H1 (cell line): ENCODE measurements at regions not wholly inside any gene's neighbourhood (a gene's known extent, or its start where the extent isn't known, plus 50 kb on each side); places are given as distances from the start of the nearest gene placed in this dataset.

Experiments
- ATF2 ChIP-seq: IDR thresholded peaks from 2 replicates; pipeline ENCODE4 v1.6.1; 2012; ENCODE audit warnings: low read length, inconsistent platforms
- CHD2 ChIP-seq: IDR thresholded peaks from 2 replicates; pipeline ENCODE4 v1.6.1; 2012; ENCODE audit warnings: low read length, improper control_type of control experiment
- EGR1 ChIP-seq: IDR thresholded peaks from 2 replicates; pipeline ENCODE4 v1.6.1; 2011; ENCODE audit warnings: low read depth, low read length, borderline replicate concordance
- GABPA ChIP-seq: IDR thresholded peaks from 2 replicates; pipeline ENCODE4 v1.6.1; 2011; ENCODE audit warnings: mild to moderate bottlenecking, low read length, moderate library complexity, borderline replicate concordance; ENCODE audit not compliant: insufficient read depth
- JUND ChIP-seq: IDR thresholded peaks from 2 replicates; pipeline ENCODE4 v1.6.1; 2011; ENCODE audit warnings: mild to moderate bottlenecking, improper control_type of control experiment, low read length
- MAX ChIP-seq: IDR thresholded peaks from 2 replicates; pipeline ENCODE4 v1.6.1; 2012; ENCODE audit warnings: inconsistent platforms
- POLR2A ChIP-seq, 2 experiments: IDR thresholded peaks; 1 replicate in 1 of 2; 2 replicates in 1 of 2; pipeline ENCODE4 v1.6.1; 2011; ENCODE audit warnings: low read depth in 2 of 2, low read length in 2 of 2, mild to moderate bottlenecking in 2 of 2; ENCODE audit errors: control extremely low read depth in 1 of 2
- RXRA ChIP-seq: IDR thresholded peaks from 2 replicates; pipeline ENCODE4 v1.6.1; 2011; ENCODE audit warnings: low read depth, mild to moderate bottlenecking, low read length, moderate library complexity; ENCODE audit not compliant: insufficient read depth
- SIN3A ChIP-seq, 2 experiments: IDR thresholded peaks in 1 of 2; conservative IDR thresholded peaks in 1 of 2; 2 replicates each; pipeline ENCODE4 v1.6.1; 2011 to 2012; ENCODE audit warnings: low read length in 2 of 2, improper control_type of control experiment in 1 of 2, low read depth in 1 of 2, mild to moderate bottlenecking in 1 of 2
- SP4 ChIP-seq: IDR thresholded peaks from 2 replicates; pipeline ENCODE4 v1.6.1; 2012; ENCODE audit warnings: low read length, inconsistent platforms
- TAF1 ChIP-seq: IDR thresholded peaks from 2 replicates; pipeline ENCODE4 v1.6.1; 2011; ENCODE audit warnings: mild to moderate bottlenecking, low read depth, low read length
- TCF12 ChIP-seq: IDR thresholded peaks from 2 replicates; pipeline ENCODE4 v1.6.1; 2011; ENCODE audit warnings: low read depth, mild to moderate bottlenecking, low read length
- TF ChIP-seq, protein P1 (sequence below), 3 experiments: IDR thresholded peaks; 1 replicate in 2 of 3; 2 replicates in 1 of 3; pipeline versions ENCODE4 v1.5.1 to v1.6.1; 2011; ENCODE audit warnings: low read length in 3 of 3, mild to moderate bottlenecking in 3 of 3, inconsistent platforms in 2 of 3, low read depth in 1 of 3, moderate library complexity in 1 of 3; ENCODE audit not compliant: insufficient read depth in 1 of 3; ENCODE audit errors: control extremely low read depth in 1 of 3

GRCh38 chr1:195012995-195013394, 1595.2 kb downstream of the KCNT2 start:
- TF ChIP-seq POLR2A (IDR thresholded peaks at IDR 0.05; ENCODE audit: control extremely low read depth in 1 of 2, low read depth in 2 of 2, low read length in 2 of 2): no peak
- TF ChIP-seq GABPA: no peak
- no peak for TF ChIP-seq SIN3A (conservative IDR thresholded peaks at IDR 0.05 in 1 of 2, IDR thresholded peaks at IDR 0.05 in 1 of 2; ENCODE audit: low read depth in 1 of 2, low read length in 2 of 2)
- TF ChIP-seq EGR1: no peak
- no peak for TF ChIP-seq JUND
- TF ChIP-seq TCF12: no peak
- TF ChIP-seq, protein P1, sequence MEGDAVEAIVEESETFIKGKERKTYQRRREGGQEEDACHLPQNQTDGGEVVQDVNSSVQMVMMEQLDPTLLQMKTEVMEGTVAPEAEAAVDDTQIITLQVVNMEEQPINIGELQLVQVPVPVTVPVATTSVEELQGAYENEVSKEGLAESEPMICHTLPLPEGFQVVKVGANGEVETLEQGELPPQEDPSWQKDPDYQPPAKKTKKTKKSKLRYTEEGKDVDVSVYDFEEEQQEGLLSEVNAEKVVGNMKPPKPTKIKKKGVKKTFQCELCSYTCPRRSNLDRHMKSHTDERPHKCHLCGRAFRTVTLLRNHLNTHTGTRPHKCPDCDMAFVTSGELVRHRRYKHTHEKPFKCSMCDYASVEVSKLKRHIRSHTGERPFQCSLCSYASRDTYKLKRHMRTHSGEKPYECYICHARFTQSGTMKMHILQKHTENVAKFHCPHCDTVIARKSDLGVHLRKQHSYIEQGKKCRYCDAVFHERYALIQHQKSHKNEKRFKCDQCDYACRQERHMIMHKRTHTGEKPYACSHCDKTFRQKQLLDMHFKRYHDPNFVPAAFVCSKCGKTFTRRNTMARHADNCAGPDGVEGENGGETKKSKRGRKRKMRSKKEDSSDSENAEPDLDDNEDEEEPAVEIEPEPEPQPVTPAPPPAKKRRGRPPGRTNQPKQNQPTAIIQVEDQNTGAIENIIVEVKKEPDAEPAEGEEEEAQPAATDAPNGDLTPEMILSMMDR (IDR thresholded peaks at IDR 0.05; ENCODE audit: control extremely low read depth in 1 of 3, insufficient read depth in 1 of 3, low read depth in 1 of 3, low read length in 3 of 3): no peak
- no peak for TF ChIP-seq CHD2
- no peak for TF ChIP-seq MAX
- no peak for TF ChIP-seq ATF2
- TF ChIP-seq RXRA: no peak
- no peak for TF ChIP-seq TAF1
- no peak for TF ChIP-seq SP4
